HEK293T (cell line): ENCODE measurements at regions not wholly inside any gene's neighbourhood (a gene's known extent, or its start where the extent isn't known, plus 50 kb on each side); places are given as distances from the start of the nearest gene placed in this dataset.

ENCODE experiments used
- BHLHE40 ChIP-seq: fragments of 450-650 bp; IDR thresholded peaks from 2 replicates; pipeline ENCODE4 v1.6.1; 2016; ENCODE audit warnings: mild to moderate bottlenecking, moderate library complexity, borderline replicate concordance
- ELF4 ChIP-seq: fragments of 450-650 bp; IDR thresholded peaks from 2 replicates; pipeline ENCODE4 v1.6.1; 2017; ENCODE audit warnings: antibody characterized with exemption
- FOXA1 ChIP-seq: fragments of 450-650 bp; IDR thresholded peaks from 2 replicates; pipeline ENCODE4 v1.6.1; 2016; ENCODE audit warnings: mild to moderate bottlenecking
- FOXK2 ChIP-seq: fragments of 450-650 bp; IDR thresholded peaks from 2 replicates; pipeline ENCODE4 v1.6.1; 2016; ENCODE audit warnings: mild to moderate bottlenecking
- NFRKB ChIP-seq: fragments of 450-650 bp; IDR thresholded peaks from 2 replicates; pipeline ENCODE4 v1.6.1; 2016; ENCODE audit warnings: mild to moderate bottlenecking, moderate library complexity
- PKNOX1 ChIP-seq: fragments of 450-650 bp; IDR thresholded peaks from 2 replicates; pipeline ENCODE4 v1.6.1; 2016
- SP1 ChIP-seq: fragments of 450-650 bp; IDR thresholded peaks from 2 replicates; pipeline ENCODE4 v1.6.1; 2017
- TARDBP ChIP-seq: fragments of 450-650 bp; IDR thresholded peaks from 2 replicates; pipeline ENCODE4 v1.6.1; 2016
- ZNF384 ChIP-seq: fragments of 450-650 bp; IDR thresholded peaks from 2 replicates; pipeline ENCODE4 v1.6.1; 2016

- TF ChIP-seq TARDBP (no peak), SP1 (no peak), FOXA1 (no peak), BHLHE40 (no peak), ELF4 (no peak), FOXK2 (no peak), ZNF384 (no peak), NFRKB (no peak), PKNOX1 (no peak)
Observed at GRCh38 chr13:50073340-50073739, 58.1 kb downstream of the KCNRG start.
